ENCODE measurements at regions not wholly inside any gene's neighbourhood (a gene's known extent, or its start where the extent isn't known, plus 50 kb on each side); places are given as distances from the start of the nearest gene placed in this dataset.

DNA sequence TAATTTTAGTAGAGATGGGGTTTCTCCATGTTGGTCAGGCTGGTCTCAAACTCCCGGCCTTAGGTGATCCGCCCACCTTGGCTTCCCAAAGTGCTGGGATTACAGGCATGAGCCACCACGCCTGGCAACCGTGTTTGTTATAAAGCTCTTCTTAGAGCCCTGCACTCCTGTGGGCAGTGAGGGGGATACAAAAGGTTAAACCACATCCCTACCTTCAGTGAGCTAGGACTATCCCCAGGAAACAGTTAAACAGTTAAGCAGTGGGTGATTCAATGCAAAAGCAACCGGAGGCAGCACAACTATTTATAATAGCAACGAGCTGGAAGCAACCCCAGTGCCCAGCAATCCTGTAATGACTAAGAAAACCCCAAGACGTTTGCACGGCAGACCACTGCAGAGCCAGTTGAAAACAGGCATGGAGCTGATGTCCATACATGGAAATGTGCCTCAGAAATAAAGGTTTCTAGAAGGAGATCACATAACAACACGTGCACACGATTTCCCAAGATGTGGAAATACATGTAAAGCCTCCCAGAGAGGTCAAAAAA, 107.2 kb upstream of the LYZL2 start:
- H3K36me3 ChIP-seq (ENCODE audit: insufficient read depth, low read length): no peaks in the 10 kb centered on the region
- H3K27me3 ChIP-seq (ENCODE audit: insufficient read depth, low read depth, low read length): no peaks in the 10 kb centered on the region
- H3K4me2 ChIP-seq (ENCODE audit: low read length): no peak overlapping the region
- H3K4me3 ChIP-seq (ENCODE audit: low read length): no peak overlapping the region
- H3F3A ChIP-seq (ENCODE audit: insufficient read depth, low read length, poor library complexity, severe bottlenecking): no peaks in the 10 kb centered on the region
- no peak overlapping the region for H3K9ac ChIP-seq (ENCODE audit: low read length)
- H3K9me2 ChIP-seq (ENCODE audit: insufficient read depth, low read length): no peaks in the 10 kb centered on the region
- H3K27ac ChIP-seq (ENCODE audit: low read length): no peak overlapping the region
- no peaks in the 10 kb centered on the region for H3K9me3 ChIP-seq (ENCODE audit: low read length)
- no peak overlapping the region for H2AFZ ChIP-seq (ENCODE audit: low read depth, low read length)
- no peaks in the 10 kb centered on the region for H4K20me1 ChIP-seq (ENCODE audit: insufficient read depth)
- no peak for TF ChIP-seq SMC3 (conservative IDR thresholded peaks at IDR 0.05; ENCODE audit: poor library complexity)
- TF ChIP-seq, protein P1, sequence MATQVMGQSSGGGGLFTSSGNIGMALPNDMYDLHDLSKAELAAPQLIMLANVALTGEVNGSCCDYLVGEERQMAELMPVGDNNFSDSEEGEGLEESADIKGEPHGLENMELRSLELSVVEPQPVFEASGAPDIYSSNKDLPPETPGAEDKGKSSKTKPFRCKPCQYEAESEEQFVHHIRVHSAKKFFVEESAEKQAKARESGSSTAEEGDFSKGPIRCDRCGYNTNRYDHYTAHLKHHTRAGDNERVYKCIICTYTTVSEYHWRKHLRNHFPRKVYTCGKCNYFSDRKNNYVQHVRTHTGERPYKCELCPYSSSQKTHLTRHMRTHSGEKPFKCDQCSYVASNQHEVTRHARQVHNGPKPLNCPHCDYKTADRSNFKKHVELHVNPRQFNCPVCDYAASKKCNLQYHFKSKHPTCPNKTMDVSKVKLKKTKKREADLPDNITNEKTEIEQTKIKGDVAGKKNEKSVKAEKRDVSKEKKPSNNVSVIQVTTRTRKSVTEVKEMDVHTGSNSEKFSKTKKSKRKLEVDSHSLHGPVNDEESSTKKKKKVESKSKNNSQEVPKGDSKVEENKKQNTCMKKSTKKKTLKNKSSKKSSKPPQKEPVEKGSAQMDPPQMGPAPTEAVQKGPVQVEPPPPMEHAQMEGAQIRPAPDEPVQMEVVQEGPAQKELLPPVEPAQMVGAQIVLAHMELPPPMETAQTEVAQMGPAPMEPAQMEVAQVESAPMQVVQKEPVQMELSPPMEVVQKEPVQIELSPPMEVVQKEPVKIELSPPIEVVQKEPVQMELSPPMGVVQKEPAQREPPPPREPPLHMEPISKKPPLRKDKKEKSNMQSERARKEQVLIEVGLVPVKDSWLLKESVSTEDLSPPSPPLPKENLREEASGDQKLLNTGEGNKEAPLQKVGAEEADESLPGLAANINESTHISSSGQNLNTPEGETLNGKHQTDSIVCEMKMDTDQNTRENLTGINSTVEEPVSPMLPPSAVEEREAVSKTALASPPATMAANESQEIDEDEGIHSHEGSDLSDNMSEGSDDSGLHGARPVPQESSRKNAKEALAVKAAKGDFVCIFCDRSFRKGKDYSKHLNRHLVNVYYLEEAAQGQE (IDR thresholded peaks at IDR 0.05; ENCODE audit: borderline replicate concordance): no peak
- no peak for TF ChIP-seq TAF1 (IDR thresholded peaks at IDR 0.05; ENCODE audit: low read depth)
- TF ChIP-seq EZH2 (IDR thresholded peaks at IDR 0.05; ENCODE audit: borderline replicate concordance, insufficient read depth, low read length, poor library complexity, severe bottlenecking): no peak
- TF ChIP-seq, protein P2, sequence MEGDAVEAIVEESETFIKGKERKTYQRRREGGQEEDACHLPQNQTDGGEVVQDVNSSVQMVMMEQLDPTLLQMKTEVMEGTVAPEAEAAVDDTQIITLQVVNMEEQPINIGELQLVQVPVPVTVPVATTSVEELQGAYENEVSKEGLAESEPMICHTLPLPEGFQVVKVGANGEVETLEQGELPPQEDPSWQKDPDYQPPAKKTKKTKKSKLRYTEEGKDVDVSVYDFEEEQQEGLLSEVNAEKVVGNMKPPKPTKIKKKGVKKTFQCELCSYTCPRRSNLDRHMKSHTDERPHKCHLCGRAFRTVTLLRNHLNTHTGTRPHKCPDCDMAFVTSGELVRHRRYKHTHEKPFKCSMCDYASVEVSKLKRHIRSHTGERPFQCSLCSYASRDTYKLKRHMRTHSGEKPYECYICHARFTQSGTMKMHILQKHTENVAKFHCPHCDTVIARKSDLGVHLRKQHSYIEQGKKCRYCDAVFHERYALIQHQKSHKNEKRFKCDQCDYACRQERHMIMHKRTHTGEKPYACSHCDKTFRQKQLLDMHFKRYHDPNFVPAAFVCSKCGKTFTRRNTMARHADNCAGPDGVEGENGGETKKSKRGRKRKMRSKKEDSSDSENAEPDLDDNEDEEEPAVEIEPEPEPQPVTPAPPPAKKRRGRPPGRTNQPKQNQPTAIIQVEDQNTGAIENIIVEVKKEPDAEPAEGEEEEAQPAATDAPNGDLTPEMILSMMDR (IDR thresholded peaks at IDR 0.05; ENCODE audit: poor library complexity, severe bottlenecking): no peak
- no peaks in the 10 kb centered on the region for H3K79me2 ChIP-seq (replicated peaks; ENCODE audit: insufficient read depth, low read length)

DNA sequence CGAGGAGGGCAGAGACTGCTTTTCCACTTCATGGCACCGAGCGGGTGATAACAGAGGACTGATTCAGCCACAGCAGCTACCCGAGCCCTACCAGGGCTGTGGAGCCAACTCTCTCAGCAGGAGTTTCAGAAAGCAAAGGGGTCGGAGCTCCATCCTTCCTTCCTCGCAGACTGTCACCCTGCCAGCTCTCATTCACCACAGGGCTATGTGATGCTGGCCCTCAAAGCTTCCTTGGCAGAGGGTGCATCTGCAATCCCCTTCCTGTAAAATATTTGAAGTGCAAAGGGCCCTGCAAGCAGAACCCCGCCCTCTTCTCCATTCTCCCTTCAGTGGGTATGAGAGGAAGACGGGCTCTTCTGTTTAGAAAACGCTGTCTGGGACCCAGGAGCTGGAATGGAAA, 105.3 kb upstream of the LYZL2 start:
- H3K4me3 ChIP-seq (ENCODE audit: low read length): no peak overlapping the region
- H2AFZ ChIP-seq (ENCODE audit: low read depth, low read length): no peak overlapping the region
- H3K27ac ChIP-seq (ENCODE audit: low read length): no peak overlapping the region
- no peak overlapping the region for H3K9ac ChIP-seq (ENCODE audit: low read length)
- no peaks in the 10 kb centered on the region for H3F3A ChIP-seq (ENCODE audit: insufficient read depth, low read length, poor library complexity, severe bottlenecking)
- H3K27me3 ChIP-seq (ENCODE audit: insufficient read depth, low read depth, low read length): no peaks in the 10 kb centered on the region
- H3K9me3 ChIP-seq (ENCODE audit: low read length): no peaks in the 10 kb centered on the region
- no peaks in the 10 kb centered on the region for H3K79me2 ChIP-seq (replicated peaks; ENCODE audit: insufficient read depth, low read length)
- H3K9me2 ChIP-seq (ENCODE audit: insufficient read depth, low read length): no peaks in the 10 kb centered on the region
- TF ChIP-seq POLR2AphosphoS5 (IDR thresholded peaks at IDR 0.05) (no peak), EZH2 (IDR thresholded peaks at IDR 0.05; ENCODE audit: borderline replicate concordance, insufficient read depth, low read length, poor library complexity, severe bottlenecking) (no peak), RAD21 (conservative IDR thresholded peaks at IDR 0.05) (no peak), MXI1 (conservative IDR thresholded peaks at IDR 0.05; ENCODE audit: poor library complexity, severe bottlenecking) (no peak), EP300 (conservative IDR thresholded peaks at IDR 0.05; ENCODE audit: poor library complexity, severe bottlenecking) (no peak), TAF1 (IDR thresholded peaks at IDR 0.05; ENCODE audit: low read depth) (no peak), SMC3 (conservative IDR thresholded peaks at IDR 0.05; ENCODE audit: poor library complexity) (no peak)
- TF ChIP-seq, protein P2 (IDR thresholded peaks at IDR 0.05; ENCODE audit: poor library complexity, severe bottlenecking): no peak
- TF ChIP-seq, protein P1 (IDR thresholded peaks at IDR 0.05; ENCODE audit: borderline replicate concordance): no peak
- no peak overlapping the region for H3K4me2 ChIP-seq (ENCODE audit: low read length)
- H3K36me3 ChIP-seq (ENCODE audit: insufficient read depth, low read length): no peaks in the 10 kb centered on the region
- no peaks in the 10 kb centered on the region for H4K20me1 ChIP-seq (ENCODE audit: insufficient read depth)
